Suprapubic skin (tissue), 3 donors: ENCODE measurements at regions not wholly inside any gene's neighbourhood (a gene's known extent, or its start where the extent isn't known, plus 50 kb on each side); places are given as distances from the start of the nearest gene placed in this dataset.

ENCODE experiments used
- CTCF ChIP-seq, 2 donors: fragments of 200-600 bp in 1 of 2; fragments of 450-650 bp in 1 of 2; sonication (generic) in 1 of 2; IDR thresholded peaks; one replicate each; pipeline ENCODE4 v1.5.1; 2016 to 2019; ENCODE audit warnings: antibody characterized with exemption in 2 of 2, mild to moderate bottlenecking in 1 of 2, moderate library complexity in 1 of 2
- POLR2A ChIP-seq, 2 donors: fragments of 450-650 bp; IDR thresholded peaks; one replicate each; pipeline ENCODE4 v1.6.1; 2017; ENCODE audit warnings: antibody characterized with exemption in 2 of 2, mild to moderate bottlenecking in 2 of 2, moderate library complexity in 2 of 2

GRCh38 chr18:46322941-46323340 lies 218.8 kb downstream of the HAUS1 start:
- TF ChIP-seq POLR2A (IDR thresholded peaks at IDR 0.05): no peak
- TF ChIP-seq CTCF (IDR thresholded peaks at IDR 0.05): no peak
